Liver (tissue), 8 donors: ENCODE measurements at regions not wholly inside any gene's neighbourhood (a gene's known extent, or its start where the extent isn't known, plus 50 kb on each side); places are given as distances from the start of the nearest gene placed in this dataset.
"Not testable (repeated sequence)": the region's sequence is repeated elsewhere in the genome, so short reads cannot be mapped to it uniquely, and the experiment has no call there.

Experiments used
- DNase-seq: peaks from one replicate; pipeline ENCODE4 v3.0.0-alpha.2; 2017; ENCODE audit warnings: low spot score
- H3K27ac ChIP-seq, 2 donors: one replicate each; pipeline ENCODE4 v1.7.0; 2013; ENCODE audit warnings: inconsistent platforms in 2 of 2, low read length in 2 of 2, control low read depth in 1 of 2, low read depth in 1 of 2, mild to moderate bottlenecking in 1 of 2
- H3K27me3 ChIP-seq, 4 donors: one replicate each; pipeline versions ENCODE4 v1.6.1 to v1.7.0; 2013; ENCODE audit warnings: low read length in 3 of 4, inconsistent platforms in 1 of 4, mild to moderate bottlenecking in 1 of 4, moderate library complexity in 1 of 4; ENCODE audit not compliant: control insufficient read depth in 4 of 4, insufficient read depth in 4 of 4
- H3K36me3 ChIP-seq, 4 donors: one replicate each; pipeline versions ENCODE4 v1.6.1 to v1.7.0; 2013; ENCODE audit warnings: low read length in 3 of 4, mild to moderate bottlenecking in 3 of 4, low read depth in 1 of 4, moderate library complexity in 1 of 4; ENCODE audit not compliant: control insufficient read depth in 4 of 4, insufficient read depth in 3 of 4
- H3K4me1 ChIP-seq, 4 donors: one replicate each; pipeline versions ENCODE4 v1.6.1 to v1.7.0; 2013; ENCODE audit warnings: low read length in 3 of 4, mild to moderate bottlenecking in 3 of 4, moderate library complexity in 1 of 4; ENCODE audit not compliant: control insufficient read depth in 4 of 4, insufficient read depth in 4 of 4
- H3K4me3 ChIP-seq, 3 donors: one replicate each; pipeline versions ENCODE4 v1.6.1 to v1.7.0; 2013; ENCODE audit warnings: low read length in 3 of 3, control low read depth in 1 of 3, low read depth in 1 of 3, mild to moderate bottlenecking in 1 of 3
- H3K9ac ChIP-seq, 2 donors: one replicate each; pipeline ENCODE4 v1.7.0; 2013; ENCODE audit warnings: low read length in 2 of 2, mild to moderate bottlenecking in 2 of 2, moderate library complexity in 2 of 2, control low read depth in 1 of 2, low read depth in 1 of 2
- H3K9me3 ChIP-seq, 4 donors: one replicate each; pipeline versions ENCODE4 v1.6.1 to v1.7.0; 2013; ENCODE audit warnings: low read length in 3 of 4; ENCODE audit not compliant: control insufficient read depth in 4 of 4
- ATF3 ChIP-seq: IDR thresholded peaks from 2 replicates; pipeline ENCODE4 v1.6.1; 2016; ENCODE audit warnings: antibody characterized with exemption
- CTCF ChIP-seq: fragments of 150-350 bp; IDR thresholded peaks from 2 replicates; pipeline ENCODE4 v1.5.1; 2017; ENCODE audit warnings: improper control_type of control experiment, low read depth, low read length; ENCODE audit not compliant: missing input control
- EGR1 ChIP-seq, 2 donors: IDR thresholded peaks; 2 replicates each; pipeline ENCODE4 v1.6.1; 2016 to 2018; ENCODE audit warnings: antibody characterized with exemption in 2 of 2, low read depth in 2 of 2
- FOXA1 ChIP-seq: IDR thresholded peaks from 2 replicates; pipeline ENCODE4 v1.6.1; 2016; ENCODE audit warnings: antibody characterized with exemption
- FOXA2 ChIP-seq: IDR thresholded peaks from 2 replicates; pipeline ENCODE4 v1.6.1; 2016; ENCODE audit warnings: antibody characterized with exemption
- GABPA ChIP-seq, 2 donors: IDR thresholded peaks in 1 of 2; conservative IDR thresholded peaks in 1 of 2; 2 replicates each; pipeline ENCODE4 v1.6.1; 2016; ENCODE audit warnings: antibody characterized with exemption in 2 of 2, mild to moderate bottlenecking in 1 of 2, moderate library complexity in 1 of 2
- HNF4A ChIP-seq, 2 donors: conservative IDR thresholded peaks; 2 replicates each; pipeline ENCODE4 v1.6.1; 2016; ENCODE audit warnings: antibody characterized with exemption in 2 of 2, mild to moderate bottlenecking in 2 of 2
- HNF4G ChIP-seq: IDR thresholded peaks from 2 replicates; pipeline ENCODE4 v1.6.1; 2016; ENCODE audit warnings: antibody characterized with exemption
- MAX ChIP-seq: IDR thresholded peaks from 2 replicates; pipeline ENCODE4 v1.6.1; 2016; ENCODE audit warnings: antibody characterized with exemption
- NR2F2 ChIP-seq: IDR thresholded peaks from 2 replicates; pipeline ENCODE4 v1.6.1; 2016; ENCODE audit warnings: antibody characterized with exemption
- REST ChIP-seq: IDR thresholded peaks from 2 replicates; pipeline ENCODE4 v1.6.1; 2016; ENCODE audit warnings: antibody characterized with exemption, mild to moderate bottlenecking
- RXRA ChIP-seq, 2 donors: IDR thresholded peaks; 2 replicates each; pipeline ENCODE4 v1.6.1; 2017 to 2018; ENCODE audit warnings: antibody characterized with exemption in 2 of 2, mild to moderate bottlenecking in 1 of 2
- SP1 ChIP-seq: IDR thresholded peaks from 2 replicates; pipeline ENCODE4 v1.6.1; 2018; ENCODE audit warnings: antibody characterized with exemption, mild to moderate bottlenecking
- TAF1 ChIP-seq: conservative IDR thresholded peaks from 2 replicates; pipeline ENCODE4 v1.6.1; 2016; ENCODE audit warnings: antibody characterized with exemption, mild to moderate bottlenecking
- YY1 ChIP-seq: IDR thresholded peaks from 2 replicates; pipeline ENCODE4 v1.6.1; 2016; ENCODE audit warnings: antibody characterized with exemption, mild to moderate bottlenecking
- ZBTB33 ChIP-seq: IDR thresholded peaks from 2 replicates; pipeline ENCODE4 v1.6.1; 2016; ENCODE audit warnings: antibody characterized with exemption
- WGBS: extraction: QIAGEN DNeasy Blood & Tissue Kit; methylation state at CpG from one replicate; pipeline ENCODE4 v1.1.7; 2013; 5-methylcytosine and 5-hydroxymethylcytosine counted together
- donor health status: healthy.
- donor health status: healthy.
- donor health status: healthy.
- donor health status: healthy.
- donor health status: healthy.

- no peak for DNase-seq
Measured at GRCh38 chr10:65791979-65792378, 1133.9 kb upstream of the LRRTM3 start.

GRCh38 chr10:65793738-65794425 lies 1132.0 kb upstream of the LRRTM3 start:
- H3K27me3 ChIP-seq: no peaks in the 10 kb centered on the region
- no peak for DNase-seq
- 67% methylated on average over 4 of the region's 4 CpGs for WGBS
- H3K4me1 ChIP-seq: no peaks in the 10 kb centered on the region
- TF ChIP-seq HNF4A (conservative IDR thresholded peaks at IDR 0.05): no peak
- no peak for TF ChIP-seq HNF4G
- no peak for TF ChIP-seq FOXA2
- H3K27ac ChIP-seq: no peak overlapping the region
- no peaks in the 10 kb centered on the region for H3K36me3 ChIP-seq
- H3K4me3 ChIP-seq: no peak overlapping the region
- no peak overlapping the region for H3K9ac ChIP-seq
- H3K9me3 ChIP-seq: no peaks in the 10 kb centered on the region

More at GRCh38 chr10:65791979-65792378, 1133.9 kb upstream of the LRRTM3 start:
- Histone ChIP-seq H3K36me3 (no peaks in the 10 kb centered on the region), H3K9ac (no peak overlapping the region), H3K4me3 (no peak overlapping the region), H3K9me3 (no peaks in the 10 kb centered on the region), H3K27me3 (no peaks in the 10 kb centered on the region), H3K27ac (no peak overlapping the region), H3K4me1 (no peaks in the 10 kb centered on the region)
- no peak for TF ChIP-seq FOXA1
- no peak for TF ChIP-seq GABPA (IDR thresholded peaks at IDR 0.05 in 1 of 2, conservative IDR thresholded peaks at IDR 0.05 in 1 of 2)
- WGBS: 74% methylated on average over 1 of the region's 1 CpG

- not testable (repeated sequence) for H3K9ac ChIP-seq, H3K4me1 ChIP-seq
- WGBS: 95% methylated on average over 19 of the region's 19 CpGs
Measured at GRCh38 chr10:65794861-65795260, 1131.0 kb upstream of the LRRTM3 start.

GRCh38 chr10:65796472-65796871 lies 1129.4 kb upstream of the LRRTM3 start:
- Histone ChIP-seq H3K27me3 (no peaks in the 10 kb centered on the region), H3K4me3 (no peak overlapping the region), H3K27ac (no peak overlapping the region), H3K9ac (no peak overlapping the region), H3K36me3 (no peaks in the 10 kb centered on the region), H3K9me3 (no peaks in the 10 kb centered on the region), H3K4me1 (no peaks in the 10 kb centered on the region)
- WGBS: 55% methylated on average over 2 of the region's 2 CpGs
- no peak for DNase-seq
- TF ChIP-seq RXRA (IDR thresholded peaks at IDR 0.05) (no peak), HNF4A (conservative IDR thresholded peaks at IDR 0.05) (no peak), CTCF (no peak), SP1 (no peak), EGR1 (IDR thresholded peaks at IDR 0.05; ENCODE audit: low read depth in 2 of 2) (no peak), ATF3 (no peak), REST (no peak), FOXA1 (no peak), ZBTB33 (no peak), FOXA2 (no peak), HNF4G (no peak), YY1 (no peak), MAX (no peak), NR2F2 (no peak), TAF1 (no peak), GABPA (IDR thresholded peaks at IDR 0.05 in 1 of 2, conservative IDR thresholded peaks at IDR 0.05 in 1 of 2) (no peak)

More at GRCh38 chr10:65794861-65795260, 1131.0 kb upstream of the LRRTM3 start:
- not testable (repeated sequence) for H3K9me3 ChIP-seq, H3K36me3 ChIP-seq, DNase-seq, H3K4me3 ChIP-seq, H3K27me3 ChIP-seq, H3K27ac ChIP-seq
